ENCODE measurements at regions not wholly inside any gene's neighbourhood (a gene's known extent, or its start where the extent isn't known, plus 50 kb on each side); places are given as distances from the start of the nearest gene placed in this dataset.

- DNase-seq: no peak
Observed at GRCh38 chr21:19547951-19548840, 1144.6 kb upstream of the TMPRSS15 start.

- DNase-seq: no peak
Observed at GRCh38 chr21:19553919-19554615, 1150.5 kb upstream of the TMPRSS15 start.

- no peak for DNase-seq
Observed at GRCh38 chr21:19557046-19557445, 1153.5 kb upstream of the TMPRSS15 start.

- DNase-seq: no peak
Observed at GRCh38 chr21:19557488-19557887, 1153.9 kb upstream of the TMPRSS15 start.

- no peak for DNase-seq
Observed at GRCh38 chr21:19565587-19565986, 1162.0 kb upstream of the TMPRSS15 start.

- DNase-seq: no peak
Observed at GRCh38 chr21:19566975-19567374, 1163.4 kb upstream of the TMPRSS15 start.

- no peak for DNase-seq
Observed at GRCh38 chr21:19577381-19577780, 1173.8 kb upstream of the TMPRSS15 start.

GRCh38 chr21:19590044-19590443 lies 1186.5 kb upstream of the TMPRSS15 start:
- no peak for DNase-seq

GRCh38 chr21:19603011-19603593 lies 1199.5 kb upstream of the TMPRSS15 start:
- DNase-seq: no peak

GRCh38 chr21:19608101-19608621 lies 1204.6 kb upstream of the TMPRSS15 start:
- DNase-seq: no peak

- DNase-seq: no peak
Observed at GRCh38 chr21:19609611-19610010, 1206.0 kb upstream of the TMPRSS15 start.

- DNase-seq: no peak
Observed at GRCh38 chr21:19621837-19622496, 1218.4 kb upstream of the TMPRSS15 start.

- no peak for DNase-seq
Observed at GRCh38 chr21:19640964-19641363, 1237.4 kb upstream of the TMPRSS15 start.

GRCh38 chr21:19648391-19648790 lies 1244.8 kb upstream of the TMPRSS15 start:
- no peak for DNase-seq

GRCh38 chr21:19683492-19683891 lies 1279.9 kb upstream of the TMPRSS15 start:
- no peak for DNase-seq

- no peak for DNase-seq
Observed at GRCh38 chr21:19684328-19684727, 1280.7 kb upstream of the TMPRSS15 start.

GRCh38 chr21:19692231-19692630 lies 1288.6 kb upstream of the TMPRSS15 start:
- DNase-seq: no peak

GRCh38 chr21:19695796-19696195 lies 1292.2 kb upstream of the TMPRSS15 start:
- no peak for DNase-seq

GRCh38 chr21:19700476-19700875 lies 1296.9 kb upstream of the TMPRSS15 start:
- DNase-seq: no peak

GRCh38 chr21:19702726-19703125 lies 1295.5 kb upstream of the NCAM2 start:
- DNase-seq: no peak

GRCh38 chr21:19704832-19705231 lies 1293.4 kb upstream of the NCAM2 start:
- no peak for DNase-seq

- no peak for DNase-seq
Observed at GRCh38 chr21:19712441-19712840, 1285.8 kb upstream of the NCAM2 start.

GRCh38 chr21:19713313-19713712 lies 1284.9 kb upstream of the NCAM2 start:
- no peak for DNase-seq

Data from DMS153 (cell line).